Ovary (tissue), 3 donors: ENCODE measurements at regions not wholly inside any gene's neighbourhood (a gene's known extent, or its start where the extent isn't known, plus 50 kb on each side); places are given as distances from the start of the nearest gene placed in this dataset.

Experiments used
- CTCF ChIP-seq, 3 donors: fragments of 450-650 bp in 2 of 3; fragments of 200-600 bp in 1 of 3; IDR thresholded peaks; one replicate each; pipeline versions ENCODE4 v1.5.1 to v1.8.0; 2016 to 2022; ENCODE audit warnings: antibody characterized with exemption in 3 of 3, mild to moderate bottlenecking in 1 of 3
- POLR2A ChIP-seq: fragments of 450-650 bp; IDR thresholded peaks from one replicate; pipeline ENCODE4 v1.6.1; 2017; ENCODE audit warnings: antibody characterized with exemption, mild to moderate bottlenecking, moderate library complexity
- donor health status: DM: no; HTN: no; CAD: no.

- TF ChIP-seq POLR2A (no peak), CTCF (IDR thresholded peaks at IDR 0.05) (no peak)
Measured at GRCh38 chr5:54772684-54773083, 212.7 kb downstream of the ESM1 start.
